HEK293T (cell line): ENCODE measurements at regions not wholly inside any gene's neighbourhood (a gene's known extent, or its start where the extent isn't known, plus 50 kb on each side); places are given as distances from the start of the nearest gene placed in this dataset.

Source experiments
- BHLHE40 ChIP-seq: fragments of 450-650 bp; IDR thresholded peaks from 2 replicates; pipeline ENCODE4 v1.6.1; 2016; ENCODE audit warnings: mild to moderate bottlenecking, moderate library complexity, borderline replicate concordance
- FOXA1 ChIP-seq: fragments of 450-650 bp; IDR thresholded peaks from 2 replicates; pipeline ENCODE4 v1.6.1; 2016; ENCODE audit warnings: mild to moderate bottlenecking

DNA sequence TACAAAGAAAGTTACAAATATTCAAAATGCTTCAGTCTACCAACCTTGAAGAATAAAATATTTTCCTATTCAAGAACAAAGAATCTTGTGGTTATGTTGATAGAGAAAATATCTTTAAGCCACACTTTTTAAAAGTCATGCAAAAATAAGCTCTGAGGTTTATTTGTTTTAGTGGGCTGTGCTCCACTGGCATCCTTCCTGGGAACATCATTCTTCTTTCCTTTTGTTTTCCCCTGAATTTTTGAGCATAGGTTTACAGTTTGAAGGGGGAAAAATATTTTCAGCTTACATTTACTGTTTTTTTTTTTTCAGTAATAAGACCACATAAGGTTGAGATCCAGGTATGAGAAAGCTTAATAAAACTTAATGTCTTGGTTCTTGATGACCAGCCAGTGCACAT is 72.0 kb upstream of the BACH2 start:
- no peak for TF ChIP-seq FOXA1
- TF ChIP-seq BHLHE40: no peak
